ENCODE measurements at regions not wholly inside any gene's neighbourhood (a gene's known extent, or its start where the extent isn't known, plus 50 kb on each side); places are given as distances from the start of the nearest gene placed in this dataset.
A peak's percentile ranks its signal among the peaks of the same experiment; 100 is the strongest.
"Not testable (repeated sequence)": the region's sequence is repeated elsewhere in the genome, so short reads cannot be mapped to it uniquely, and the experiment has no call there.

DNA sequence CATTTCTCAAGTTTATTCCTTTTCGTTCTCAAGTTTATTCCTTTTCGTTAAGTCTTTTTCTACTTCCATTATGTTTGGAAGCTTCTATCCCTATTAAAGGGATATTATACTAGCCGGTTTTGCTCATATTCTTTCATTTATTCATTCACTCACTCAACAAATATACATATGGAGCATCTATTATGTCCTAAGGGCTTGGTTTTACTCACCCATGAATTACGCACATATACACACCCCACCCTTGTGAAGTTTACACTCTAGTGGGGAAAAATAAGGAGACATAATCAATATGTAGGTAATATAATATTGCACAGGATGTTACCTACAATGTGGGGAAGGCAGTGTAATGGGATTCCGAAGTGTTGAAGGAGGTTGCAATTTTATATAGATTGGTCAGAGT, 90.5 kb downstream of the ACTL7B start:
- no peak for DNase-seq

- no peak for DNase-seq
Observed at GRCh38 chr9:108762348-108763055, 93.3 kb downstream of the ACTL7B start.

DNA sequence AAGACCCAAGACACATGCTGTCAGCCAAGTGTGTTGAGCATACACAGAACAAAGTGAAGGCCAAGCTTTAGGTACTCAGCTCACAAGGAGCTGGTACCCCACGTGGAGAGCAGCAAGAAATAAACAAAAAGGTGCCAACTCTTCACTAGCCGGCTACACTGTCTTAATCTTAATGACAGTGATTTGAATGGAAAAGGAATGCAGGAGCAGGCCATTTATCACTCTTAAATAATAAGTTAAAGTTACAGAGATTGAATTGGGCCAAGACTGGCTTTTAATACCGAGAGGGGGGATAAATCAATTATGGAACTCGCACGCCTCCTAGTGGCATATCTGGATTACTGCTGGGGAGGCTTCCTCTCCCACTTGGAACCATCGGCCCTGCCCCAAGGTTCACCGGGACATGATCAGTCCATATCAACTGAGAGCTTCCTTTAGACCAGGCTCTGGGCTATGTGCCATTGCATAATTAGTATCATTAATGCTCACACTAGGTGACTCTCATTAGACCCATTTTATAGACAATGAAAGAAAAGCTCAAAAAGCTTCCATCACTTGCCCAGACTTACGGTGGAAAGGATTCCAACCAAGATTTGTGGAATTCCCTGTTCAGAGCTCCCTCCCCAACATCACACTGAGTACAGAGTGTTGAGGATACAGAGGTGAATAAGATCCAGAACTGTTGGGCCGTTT, 94.0 kb downstream of the ACTL7B start:
- DNase-seq, result peak; percentile 46 to 55

GRCh38 chr9:108760841-108761240, 94.9 kb downstream of the ACTL7B start:
- DNase-seq, result no peak

DNA sequence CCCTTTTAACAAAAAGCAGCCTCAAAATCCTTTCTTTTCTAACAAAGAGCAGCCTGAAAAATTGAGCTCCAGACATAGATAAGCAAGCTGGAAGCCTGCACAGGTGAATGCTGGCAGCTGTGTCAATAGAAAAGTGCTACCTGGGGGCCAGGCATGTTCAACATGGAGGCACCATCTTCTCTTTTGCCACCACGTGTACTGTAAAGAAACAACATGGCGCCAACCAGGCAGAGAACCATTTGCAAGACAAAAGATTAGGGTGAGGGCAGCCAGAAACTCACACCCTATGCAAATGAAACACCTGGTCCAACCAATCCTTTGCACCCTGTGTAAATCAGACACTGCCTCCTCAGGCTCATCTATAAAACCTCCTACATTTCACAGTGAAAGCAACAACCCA, 96.0 kb downstream of the ACTL7B start:
- no peak for DNase-seq

DNA sequence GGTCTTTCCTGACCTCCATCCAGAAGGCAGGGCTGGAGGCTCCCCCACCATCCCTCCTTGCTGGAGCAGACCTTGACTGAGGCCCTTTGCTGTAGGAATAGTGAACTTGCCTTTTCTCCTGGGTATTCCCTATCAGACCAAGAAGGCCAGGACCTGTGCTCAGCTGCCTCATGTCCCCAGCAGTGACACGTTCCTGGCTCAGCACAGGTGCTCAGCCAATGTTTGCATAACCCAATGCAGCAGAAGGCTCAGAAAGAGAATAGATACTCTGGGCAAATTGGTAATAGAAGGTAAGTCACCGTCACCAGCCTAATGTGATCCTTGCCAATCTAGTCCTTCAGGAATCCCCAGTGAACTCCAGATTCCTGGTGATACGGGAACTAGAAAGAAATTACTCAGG, 96.4 kb downstream of the ACTL7B start:
- no peak for DNase-seq

DNA sequence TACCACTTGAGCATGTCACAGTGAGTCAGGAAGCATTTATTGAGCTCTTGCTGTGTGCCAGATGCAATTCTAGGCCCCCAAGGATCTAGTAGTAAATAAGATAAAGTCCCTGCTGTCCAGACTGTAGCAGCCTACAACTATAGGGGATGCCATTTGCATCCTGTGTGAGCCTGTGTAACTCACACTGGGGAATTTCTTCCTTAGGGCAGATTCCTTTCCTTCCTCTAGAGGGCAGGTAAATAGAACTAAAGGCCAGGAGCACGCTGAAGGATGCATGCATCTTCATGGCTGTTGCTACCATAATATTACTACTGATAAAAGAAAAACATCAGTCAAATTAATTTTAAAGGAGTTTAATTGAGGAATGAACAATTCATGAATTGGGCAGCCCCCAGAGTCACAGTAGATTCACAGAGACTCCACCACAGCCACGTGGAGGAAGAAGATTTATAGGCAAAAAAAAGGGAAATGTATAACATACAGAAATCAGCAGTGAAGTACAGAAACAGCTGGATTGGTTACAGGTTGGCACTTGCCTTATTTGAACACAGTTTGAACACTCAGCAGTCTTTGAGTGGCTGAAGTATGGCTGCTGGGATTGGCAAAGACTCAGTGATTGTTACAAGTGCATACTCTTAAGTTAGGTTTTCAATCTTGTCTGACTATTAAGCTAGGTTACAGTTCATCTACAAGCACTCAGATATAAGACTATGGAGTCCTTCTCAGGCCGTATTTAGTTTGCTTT, 98.9 kb downstream of the ACTL7B start:
- no peak for DNase-seq

GRCh38 chr9:108755979-108756378, 99.8 kb downstream of the ACTL7B start:
- no peak for DNase-seq

- no peak for DNase-seq
Observed at GRCh38 chr9:108751369-108751768, 104.4 kb downstream of the ACTL7B start.

- no peak for DNase-seq
Observed at GRCh38 chr9:108750661-108751215, 105.0 kb downstream of the ACTL7B start.

DNA sequence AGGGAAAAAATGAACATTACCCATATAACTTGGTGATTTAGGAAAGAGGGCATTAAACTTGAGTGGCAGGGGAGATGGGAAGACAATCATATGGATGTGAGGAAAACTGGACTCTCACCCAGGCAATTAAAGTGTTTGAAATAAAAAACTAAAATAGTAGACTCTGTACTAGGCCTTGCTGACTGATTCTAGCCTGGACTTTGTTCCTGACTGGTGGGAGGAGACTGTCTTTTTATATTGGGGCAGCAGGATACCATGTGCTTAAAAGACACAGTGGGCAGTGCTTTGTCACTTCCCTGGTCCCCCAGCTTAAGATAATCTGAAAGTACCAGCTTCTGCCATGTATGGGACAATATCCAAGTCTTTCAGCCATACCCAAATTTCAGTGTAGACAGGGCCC, 107.0 kb downstream of the ACTL7B start:
- DNase-seq, result no peak

GRCh38 chr9:108746864-108747263, 108.9 kb downstream of the ACTL7B start:
- DNase-seq, result no peak

- DNase-seq, result no peak
Observed at GRCh38 chr9:108746001-108746400, 109.8 kb downstream of the ACTL7B start.

- no peak for DNase-seq
Observed at GRCh38 chr9:108744641-108745040, 111.1 kb downstream of the ACTL7B start.

GRCh38 chr9:108743901-108744371, 111.8 kb downstream of the ACTL7B start:
- DNase-seq, result no peak

DNA sequence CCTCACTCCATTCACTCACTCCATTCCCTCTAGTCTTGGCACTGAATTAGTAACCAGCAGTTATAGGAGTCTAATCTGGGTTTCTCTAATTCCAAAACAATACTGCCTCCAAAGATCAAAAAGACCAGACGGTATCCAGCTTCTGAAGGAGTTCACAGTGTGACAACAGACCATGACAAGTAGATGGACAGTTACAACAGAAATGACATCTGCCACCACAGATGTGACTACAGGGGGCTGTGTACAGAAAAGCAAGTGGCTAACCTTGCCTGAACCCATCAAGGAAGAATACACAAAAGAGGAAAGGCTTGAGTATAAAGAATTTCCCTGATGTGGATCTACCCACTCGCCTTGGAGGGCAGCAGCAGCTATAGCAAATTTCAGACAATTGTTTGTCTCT, 112.4 kb downstream of the ACTL7B start:
- no peak for DNase-seq

GRCh38 chr9:108742191-108742590, 113.6 kb downstream of the ACTL7B start:
- no peak for DNase-seq

DNA sequence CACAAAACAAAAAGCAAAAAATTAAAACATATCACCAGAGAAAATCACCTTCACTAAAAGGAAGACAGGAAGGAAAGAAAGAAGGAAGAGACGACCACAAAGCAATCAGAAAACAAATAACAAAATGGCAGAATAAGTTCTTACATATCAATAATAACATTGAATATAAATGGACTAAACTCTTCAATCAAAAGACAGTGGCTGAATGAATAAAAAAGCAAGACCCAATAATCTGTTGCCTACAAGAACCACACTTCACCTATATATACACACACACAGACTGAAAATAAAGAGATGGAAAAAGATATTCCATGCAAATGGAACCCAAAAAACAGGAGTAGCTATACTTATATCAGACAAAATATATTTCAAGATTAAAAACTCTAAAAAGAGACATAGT, 124.5 kb downstream of the ACTL7B start:
- DNase-seq, result not testable (repeated sequence)

GRCh38 chr9:108727580-108728111, 128.1 kb downstream of the ACTL7B start:
- DNase-seq, result peak; percentile 24 to 37

DNA sequence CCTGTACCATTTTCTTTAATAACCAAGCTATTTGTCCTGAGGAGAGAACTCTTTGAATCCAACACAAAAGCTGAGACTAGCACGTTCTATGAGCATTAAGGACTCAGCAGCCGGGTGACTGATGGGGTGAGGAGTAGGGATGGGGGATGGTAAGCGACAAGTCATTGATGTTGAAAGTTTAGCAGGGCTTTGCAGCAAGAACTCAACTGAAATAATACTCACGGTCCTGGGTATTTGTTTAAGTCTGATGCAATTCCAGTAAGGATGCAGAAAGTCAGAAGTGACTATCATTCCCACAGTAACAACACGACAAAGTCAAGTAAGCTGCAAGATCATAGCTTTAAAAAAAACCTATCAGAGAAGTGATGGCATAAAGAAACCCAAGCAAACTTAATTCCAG, 131.1 kb downstream of the ACTL7B start:
- peak in 1 of 2 donors; percentile 8 for DNase-seq

DNA sequence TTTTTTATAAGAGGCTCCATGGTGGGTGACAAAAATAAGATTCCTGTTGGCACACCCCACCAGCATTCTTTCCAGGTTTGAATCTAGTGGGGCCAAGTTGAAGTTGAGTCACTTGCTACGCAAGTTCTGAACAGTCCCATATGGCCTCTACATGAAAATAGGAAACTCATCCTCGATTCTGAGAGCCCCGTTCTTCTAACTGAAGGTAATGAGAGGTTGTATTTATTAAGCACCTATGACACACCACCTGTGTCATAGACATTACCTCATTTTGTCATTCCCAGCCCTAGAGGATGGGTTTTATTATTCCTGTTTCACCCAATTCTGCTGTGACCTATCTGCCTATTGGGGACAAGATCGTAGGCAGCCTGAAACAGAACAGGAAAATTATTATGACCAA, 131.7 kb downstream of the ACTL7B start:
- DNase-seq, result no peak

DNA sequence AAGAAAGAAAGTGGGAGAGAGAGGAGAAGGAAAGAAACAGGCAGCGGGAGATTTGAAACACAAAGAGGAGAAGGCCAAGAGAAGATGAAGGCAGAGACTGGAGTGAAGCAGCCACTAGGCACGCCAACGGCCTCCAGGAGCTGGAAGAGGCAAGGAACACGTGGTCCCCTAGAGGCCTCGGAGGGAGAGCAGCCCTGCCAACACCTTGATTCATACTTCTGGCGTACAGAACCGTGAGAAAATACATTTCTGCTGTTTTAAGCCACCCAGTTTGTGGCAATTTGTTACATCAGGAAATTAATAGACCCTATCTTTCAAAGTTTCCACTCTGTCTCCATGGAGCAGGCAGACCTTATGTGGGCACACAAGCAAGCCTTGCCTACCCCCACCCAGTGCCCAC, 133.4 kb downstream of the ACTL7B start:
- no peak for DNase-seq
